ENCODE measurements at regions not wholly inside any gene's neighbourhood (a gene's known extent, or its start where the extent isn't known, plus 50 kb on each side); places are given as distances from the start of the nearest gene placed in this dataset.
"Not testable (repeated sequence)": the region's sequence is repeated elsewhere in the genome, so short reads cannot be mapped to it uniquely, and the experiment has no call there.

DNA sequence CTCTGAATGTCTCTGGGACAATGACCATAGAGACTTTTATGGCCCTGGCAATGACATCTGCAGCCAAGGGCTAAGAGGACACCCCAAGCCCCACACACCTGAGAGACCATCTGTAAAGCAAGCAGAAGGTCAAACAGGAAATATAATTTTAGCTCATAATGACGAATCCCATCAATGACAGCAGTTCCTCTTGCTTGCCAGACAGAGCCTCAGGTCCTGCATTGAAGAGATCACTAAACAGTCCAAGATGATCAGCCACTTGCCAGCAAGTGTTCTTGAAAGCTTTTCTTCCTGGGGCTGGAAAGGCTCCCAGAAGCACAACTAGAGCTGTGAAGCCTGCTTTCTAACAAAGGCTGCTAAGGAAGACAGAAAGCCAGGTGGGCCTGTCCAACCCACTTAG, 993.7 kb upstream of the AUTS2 start:
- in situ Hi-C loops (cut with MboI; ENCODE audit: low pct_unique_long_range_greater_than_20kb, low sequenced_read_pairs): no loop called here
- DNase-seq: no peak

DNA sequence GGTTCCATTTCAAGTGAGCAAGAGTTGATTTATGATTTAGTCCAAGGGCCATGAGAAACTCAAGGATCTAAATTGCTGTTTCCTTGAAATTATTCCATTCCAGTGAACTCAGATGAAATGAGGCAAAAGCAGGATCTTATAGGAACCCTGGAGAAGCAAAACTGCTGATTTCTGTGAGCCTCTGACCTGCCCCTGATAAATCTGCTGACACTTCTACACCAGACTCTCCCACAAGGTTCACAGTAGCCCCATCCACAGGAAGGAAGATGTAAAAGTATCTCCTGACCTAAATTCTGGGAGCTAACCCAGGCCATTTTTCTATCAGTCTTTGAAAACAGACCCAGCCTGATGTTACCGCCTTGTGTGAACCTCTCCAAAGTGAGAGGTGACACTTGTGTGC, 987.6 kb upstream of the AUTS2 start:
- in situ Hi-C loops (cut with MboI; ENCODE audit: low pct_unique_long_range_greater_than_20kb, low sequenced_read_pairs): no loop called here

DNA sequence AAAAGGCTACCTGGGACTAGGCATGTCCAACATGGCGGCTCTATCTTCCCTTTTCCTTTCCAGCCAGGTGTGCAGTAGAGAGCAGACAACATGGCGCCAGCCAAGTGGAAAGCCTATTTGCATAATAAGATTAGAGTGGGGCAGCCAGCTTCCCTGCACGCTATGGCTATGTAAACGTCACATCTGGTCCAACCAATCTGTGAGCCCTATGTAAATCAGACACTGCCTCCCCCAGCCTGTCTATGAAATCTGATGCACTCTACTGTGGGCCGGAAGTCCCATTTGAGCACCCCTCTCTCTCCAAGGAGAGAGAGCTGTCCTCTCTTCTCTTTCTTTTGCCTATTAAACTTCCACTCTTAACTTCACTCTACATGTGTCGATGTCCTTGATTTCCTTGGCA, 984.9 kb upstream of the AUTS2 start:
- DNase-seq: no peak
- in situ Hi-C loops (cut with MboI; ENCODE audit: low pct_unique_long_range_greater_than_20kb, low sequenced_read_pairs): no loop called here

More for the DNA sequence above, 987.6 kb upstream of the AUTS2 start:
- no peak for DNase-seq

DNA sequence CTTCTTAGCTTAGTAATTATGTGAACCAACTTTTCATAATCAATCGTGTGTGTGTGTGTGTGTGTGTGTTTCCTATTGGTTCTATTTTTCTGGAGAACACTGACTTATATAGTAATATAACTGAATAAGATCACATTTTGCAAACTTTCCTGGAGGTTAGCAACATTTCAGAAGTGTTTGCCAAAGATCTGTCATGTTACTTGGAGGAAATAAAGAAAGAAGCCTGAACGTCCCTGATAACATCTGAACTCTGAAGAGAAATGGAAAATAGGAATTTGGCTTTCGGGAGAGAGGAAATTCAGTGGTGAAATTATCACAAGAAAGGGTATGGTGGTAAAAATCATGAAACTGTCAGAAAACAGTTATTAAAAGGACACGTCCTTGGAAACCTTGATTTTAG, 984.4 kb upstream of the AUTS2 start:
- in situ Hi-C loops (cut with MboI; ENCODE audit: low pct_unique_long_range_greater_than_20kb, low sequenced_read_pairs): no loop called here
- no peak for DNase-seq

DNA sequence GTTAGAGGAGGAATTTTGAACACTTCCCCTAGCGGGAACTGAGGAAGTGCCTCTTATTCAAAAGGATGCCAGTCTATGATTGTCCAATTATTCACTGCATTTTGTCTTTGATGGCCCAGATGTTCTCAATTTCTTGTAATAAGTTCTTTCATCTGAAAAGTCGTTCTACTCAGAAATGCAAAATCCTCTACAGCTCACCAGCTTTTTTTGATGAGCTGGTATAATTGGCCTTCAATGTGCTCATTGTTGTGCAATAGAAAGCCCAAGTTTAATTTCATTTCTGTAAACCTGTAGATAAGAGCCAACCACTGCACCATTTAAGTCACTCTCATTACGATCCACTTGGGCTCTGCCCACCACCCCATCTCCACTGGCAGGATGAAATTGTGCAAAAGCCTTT, 978.7 kb upstream of the AUTS2 start:
- in situ Hi-C loops (cut with MboI; ENCODE audit: low pct_unique_long_range_greater_than_20kb, low sequenced_read_pairs): no loop called here
- no peak for DNase-seq

DNA sequence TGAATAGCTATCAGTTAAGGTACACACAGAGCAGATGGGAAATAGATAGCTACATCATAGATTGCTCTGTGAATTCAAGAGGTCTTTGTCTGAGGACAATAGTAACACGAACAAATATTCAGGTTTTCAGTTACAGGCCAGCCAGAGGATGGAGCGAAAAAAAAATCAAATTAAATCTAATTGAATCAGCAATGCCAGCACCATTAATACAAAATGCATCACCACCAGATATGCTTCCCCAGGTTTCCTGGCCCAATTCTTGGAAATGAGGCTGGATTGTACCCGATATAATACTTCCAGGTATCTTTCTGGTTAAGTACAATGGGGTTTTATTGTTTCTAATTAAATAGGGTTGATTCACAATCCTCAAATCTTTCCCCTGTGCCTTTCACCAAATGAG, 975.8 kb upstream of the AUTS2 start:
- in situ Hi-C loops (cut with MboI; ENCODE audit: low pct_unique_long_range_greater_than_20kb, low sequenced_read_pairs): no loop called here
- no peak for DNase-seq

DNA sequence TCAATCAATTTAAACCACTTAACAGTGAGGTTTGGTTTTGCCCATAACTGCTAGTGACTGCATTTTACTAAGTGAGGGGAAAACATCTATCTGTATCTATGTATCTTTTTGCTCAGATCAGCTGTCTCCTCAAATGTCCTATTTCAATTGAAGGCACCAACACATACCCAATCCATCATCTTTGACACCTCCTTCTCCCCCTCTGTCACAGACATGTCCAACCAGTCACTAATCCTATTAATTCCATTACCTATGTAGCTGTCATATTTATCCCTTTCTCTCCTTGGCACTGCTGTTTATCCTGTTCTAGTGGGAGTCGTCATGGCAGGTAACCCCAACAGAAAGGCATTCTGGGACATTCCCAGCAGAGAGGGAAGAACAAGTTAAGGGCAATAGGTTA, 975.2 kb upstream of the AUTS2 start:
- DNase-seq: no peak
- in situ Hi-C loops (cut with MboI; ENCODE audit: low pct_unique_long_range_greater_than_20kb, low sequenced_read_pairs): no loop called here

DNA sequence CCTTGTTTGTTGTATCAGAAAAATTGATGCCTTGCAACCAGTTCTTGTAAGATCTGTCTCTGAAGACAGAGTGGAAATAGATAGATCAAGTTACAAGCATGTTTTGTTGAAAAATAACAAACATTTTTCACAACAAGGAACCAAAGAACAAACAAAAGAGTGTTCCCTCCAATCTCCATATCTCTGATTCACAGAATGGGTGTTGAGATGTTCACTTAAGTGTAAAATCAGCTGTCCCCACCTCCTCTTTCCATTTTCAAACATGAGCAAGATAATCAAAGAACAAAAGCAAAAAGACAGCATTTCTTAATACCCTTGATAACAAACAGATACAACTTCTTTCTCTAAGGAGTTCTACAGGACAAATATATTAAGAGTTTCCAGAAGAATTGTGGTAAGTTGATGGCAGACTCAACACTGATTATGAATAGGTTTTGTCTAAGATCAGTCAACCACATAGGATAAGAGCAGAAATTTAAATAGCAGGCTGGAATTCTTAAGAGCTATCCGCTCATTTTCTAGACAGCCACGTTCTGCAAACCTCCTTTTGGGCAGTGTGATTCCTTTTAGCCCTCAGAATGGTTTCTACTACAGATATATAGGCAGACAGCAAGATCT, 970.9 kb upstream of the AUTS2 start:
- in situ Hi-C loops (cut with MboI; ENCODE audit: low pct_unique_long_range_greater_than_20kb, low sequenced_read_pairs): no loop called here
- no peak for DNase-seq

DNA sequence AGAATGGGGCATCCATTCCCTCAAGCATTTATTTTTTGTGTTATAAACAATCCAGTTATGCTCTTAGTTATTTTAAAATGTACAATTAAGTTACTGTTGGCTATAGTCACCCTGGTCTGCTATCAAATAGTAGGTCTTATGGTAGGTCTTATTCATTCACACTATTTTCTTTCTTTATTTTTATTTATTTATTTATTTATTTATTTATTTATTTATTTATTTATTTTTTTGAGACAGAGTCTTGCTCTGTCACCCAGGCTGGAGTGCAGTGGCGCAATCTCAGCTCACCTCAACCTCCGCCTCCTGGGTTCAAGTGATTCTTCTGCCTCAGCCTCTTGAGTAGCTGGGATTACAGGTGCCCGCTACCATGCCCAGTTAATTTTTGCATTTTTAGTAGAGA, 967.4 kb upstream of the AUTS2 start:
- DNase-seq; in situ Hi-C loops (cut with MboI; ENCODE audit: low pct_unique_long_range_greater_than_20kb, low sequenced_read_pairs): not testable (repeated sequence)

DNA sequence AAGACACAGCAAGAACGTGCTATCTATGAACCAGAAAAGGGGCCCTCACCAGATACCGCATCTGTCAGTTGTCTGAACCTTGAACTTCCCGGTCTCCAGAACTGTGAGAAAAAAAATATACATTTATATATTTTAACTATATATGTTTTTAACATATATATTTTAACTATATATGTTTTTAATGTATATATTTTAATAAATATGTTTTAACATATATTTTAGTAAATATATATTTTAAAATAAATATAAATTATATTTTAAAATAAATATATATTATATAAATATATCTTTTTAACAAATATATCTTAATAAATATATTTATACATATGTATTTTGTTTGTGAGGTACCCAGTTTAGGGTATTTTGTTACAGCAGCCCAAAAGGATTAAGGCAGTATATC, 958.2 kb upstream of the AUTS2 start:
- in situ Hi-C loops (cut with MboI; ENCODE audit: low pct_unique_long_range_greater_than_20kb, low sequenced_read_pairs): no loop called here
- DNase-seq: no peak

DNA sequence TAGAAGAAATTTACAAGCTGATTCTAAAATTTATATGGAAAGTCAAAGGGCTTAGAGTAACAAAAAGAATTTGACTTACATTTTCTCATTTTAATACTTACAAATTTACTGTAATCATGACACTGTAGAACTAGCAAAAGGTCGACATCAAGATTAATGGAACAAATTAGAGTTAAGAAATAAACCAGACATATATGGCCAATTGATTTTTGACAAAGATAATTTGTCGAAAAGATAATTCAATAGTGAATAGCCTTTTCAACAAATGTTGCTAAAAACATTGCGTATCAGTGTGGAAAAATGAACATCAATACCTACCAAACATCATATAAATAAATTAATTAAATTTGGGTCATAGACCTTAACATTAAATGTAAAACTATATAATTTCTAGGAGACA, 955.5 kb upstream of the AUTS2 start:
- no peak for DNase-seq
- in situ Hi-C loops (cut with MboI; ENCODE audit: low pct_unique_long_range_greater_than_20kb, low sequenced_read_pairs): no loop called here

DNA sequence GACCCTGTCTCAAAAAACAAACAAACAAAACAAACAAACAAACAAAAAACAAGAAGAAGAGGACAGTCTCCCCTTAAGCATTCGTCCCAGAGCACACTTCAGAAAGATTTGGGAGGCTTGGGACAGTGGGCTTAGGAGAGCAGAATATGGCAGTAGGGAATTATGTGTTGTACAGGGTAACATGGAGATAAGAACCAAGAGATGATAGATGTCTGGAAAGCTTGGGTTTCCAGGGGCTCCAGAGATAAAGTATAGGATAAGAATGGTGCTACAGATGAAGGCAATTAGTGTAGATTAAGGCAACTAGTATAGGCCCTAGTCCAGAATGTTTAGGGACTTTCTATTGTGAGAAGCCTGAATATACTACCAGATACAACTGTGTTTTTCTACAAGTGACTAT, 934.9 kb upstream of the AUTS2 start:
- no peak for DNase-seq
- in situ Hi-C loops (cut with MboI; ENCODE audit: low pct_unique_long_range_greater_than_20kb, low sequenced_read_pairs): no loop called here

DNA sequence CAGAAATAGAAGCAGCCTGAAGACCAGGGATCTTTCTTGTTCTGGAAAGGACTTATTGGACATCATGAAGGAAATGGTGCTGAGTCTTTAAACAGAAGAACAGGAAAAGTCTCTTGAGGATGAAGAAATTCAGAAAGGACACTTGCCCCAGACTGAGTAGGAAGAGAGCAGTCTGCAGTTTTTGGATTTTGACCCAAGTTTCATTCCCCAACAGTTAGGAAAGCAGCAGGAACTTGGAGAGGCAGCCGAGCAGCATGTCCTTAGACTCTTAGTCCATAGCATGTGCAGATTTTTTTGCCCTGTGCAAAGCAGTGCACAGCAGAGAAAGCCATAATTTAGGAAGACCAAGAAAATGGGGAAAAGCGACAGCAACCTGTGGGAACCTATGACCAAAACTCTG, 927.2 kb upstream of the AUTS2 start:
- no peak for DNase-seq
- in situ Hi-C loops (cut with MboI; ENCODE audit: low pct_unique_long_range_greater_than_20kb, low sequenced_read_pairs): no loop called here

DNA sequence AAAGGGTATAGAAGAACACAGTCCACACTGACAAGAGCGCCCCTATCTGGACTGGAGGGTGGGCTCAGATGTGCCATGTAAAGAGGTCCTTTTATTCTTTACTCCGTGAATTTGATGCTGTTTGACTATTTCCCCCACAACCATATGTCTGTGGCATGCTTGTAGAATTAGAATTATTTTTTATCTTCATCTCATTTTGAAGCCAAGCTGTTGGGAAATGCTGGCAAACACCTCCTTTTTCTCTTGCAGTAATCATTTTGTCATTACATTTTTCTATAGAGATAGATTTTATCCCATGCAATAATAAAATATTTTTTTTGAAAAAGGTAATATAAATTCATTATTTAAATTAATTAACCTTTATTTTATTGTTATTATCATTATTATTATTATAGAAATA, 926.6 kb upstream of the AUTS2 start:
- no peak for DNase-seq
- in situ Hi-C loops (cut with MboI; ENCODE audit: low pct_unique_long_range_greater_than_20kb, low sequenced_read_pairs): no loop called here

DNA sequence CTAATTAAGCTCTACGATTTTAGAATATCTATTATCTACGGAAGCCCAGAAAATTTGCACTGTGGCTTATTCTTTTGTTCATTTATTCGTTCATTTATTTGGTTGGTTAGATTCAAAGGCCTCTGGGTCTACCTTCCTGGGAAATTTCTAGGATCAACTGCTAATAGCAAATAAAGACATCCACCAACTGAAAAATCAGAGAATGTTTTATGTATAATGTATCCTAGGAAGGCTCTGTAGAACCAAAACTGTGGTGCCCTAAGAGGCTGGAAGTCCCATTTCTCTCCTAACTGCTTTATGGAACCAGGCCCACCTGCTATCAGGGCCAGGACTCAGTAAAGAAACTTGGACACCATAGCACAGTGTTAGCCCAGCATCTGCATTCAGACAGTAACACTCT, 923.4 kb upstream of the AUTS2 start:
- in situ Hi-C loops (cut with MboI; ENCODE audit: low pct_unique_long_range_greater_than_20kb, low sequenced_read_pairs): no loop called here
- DNase-seq: no peak

DNA sequence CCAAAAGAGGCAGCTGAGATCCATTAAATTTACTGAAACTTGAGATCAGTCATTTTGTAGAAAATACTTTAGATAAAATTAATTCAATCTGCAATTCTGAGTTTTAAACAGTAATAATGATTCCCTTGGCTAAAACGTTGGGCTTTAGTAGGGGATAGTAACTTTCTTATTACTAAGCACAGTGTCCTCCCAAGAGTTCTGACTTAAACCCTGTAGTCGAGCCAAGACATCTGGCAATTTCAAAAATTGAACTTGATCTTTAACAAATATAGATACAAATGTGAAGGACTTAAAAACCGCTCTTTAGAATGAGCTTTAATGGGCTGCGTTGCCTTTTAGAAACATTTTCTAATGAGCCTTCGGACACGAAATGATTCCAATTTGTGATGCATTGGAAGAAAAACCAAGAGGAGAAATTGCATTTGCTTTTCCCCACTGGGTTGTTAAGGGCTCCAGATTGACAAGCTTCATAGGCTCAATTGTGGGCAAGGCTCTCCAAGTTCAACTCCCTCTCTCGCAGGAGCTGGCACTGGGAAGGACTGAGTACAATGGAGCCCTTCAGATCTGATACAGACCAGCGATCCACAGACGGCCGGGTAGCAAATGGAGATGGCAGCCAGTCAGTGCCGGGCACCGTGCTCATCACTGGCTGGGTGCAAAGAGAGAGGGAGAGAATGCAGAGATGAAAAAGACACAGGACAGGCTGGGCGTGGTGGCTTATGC, 921.3 kb upstream of the AUTS2 start:
- in situ Hi-C loops (cut with MboI; ENCODE audit: low pct_unique_long_range_greater_than_20kb, low sequenced_read_pairs): no loop called here
- no peak for DNase-seq

DNA sequence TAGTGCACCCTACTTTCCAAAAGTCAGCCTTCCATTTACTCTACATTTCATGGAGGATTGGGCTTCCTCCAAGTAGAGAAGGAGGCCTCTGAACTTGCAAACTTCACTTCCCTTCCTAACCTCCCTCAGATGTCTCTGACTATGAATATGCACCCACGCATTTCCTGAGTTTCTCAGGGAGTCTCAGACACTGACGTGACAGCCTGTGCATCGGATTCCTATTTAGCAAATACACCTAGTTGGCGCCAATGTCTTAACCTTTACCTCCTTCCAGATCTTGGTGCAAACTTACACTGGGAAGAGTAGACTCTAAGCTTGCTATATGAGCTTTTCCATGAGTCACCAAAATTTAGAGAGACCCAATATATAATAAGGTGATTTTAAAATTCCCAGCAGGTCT, 920.1 kb upstream of the AUTS2 start:
- in situ Hi-C loops (cut with MboI; ENCODE audit: low pct_unique_long_range_greater_than_20kb, low sequenced_read_pairs): no loop called here
- no peak for DNase-seq

DNA sequence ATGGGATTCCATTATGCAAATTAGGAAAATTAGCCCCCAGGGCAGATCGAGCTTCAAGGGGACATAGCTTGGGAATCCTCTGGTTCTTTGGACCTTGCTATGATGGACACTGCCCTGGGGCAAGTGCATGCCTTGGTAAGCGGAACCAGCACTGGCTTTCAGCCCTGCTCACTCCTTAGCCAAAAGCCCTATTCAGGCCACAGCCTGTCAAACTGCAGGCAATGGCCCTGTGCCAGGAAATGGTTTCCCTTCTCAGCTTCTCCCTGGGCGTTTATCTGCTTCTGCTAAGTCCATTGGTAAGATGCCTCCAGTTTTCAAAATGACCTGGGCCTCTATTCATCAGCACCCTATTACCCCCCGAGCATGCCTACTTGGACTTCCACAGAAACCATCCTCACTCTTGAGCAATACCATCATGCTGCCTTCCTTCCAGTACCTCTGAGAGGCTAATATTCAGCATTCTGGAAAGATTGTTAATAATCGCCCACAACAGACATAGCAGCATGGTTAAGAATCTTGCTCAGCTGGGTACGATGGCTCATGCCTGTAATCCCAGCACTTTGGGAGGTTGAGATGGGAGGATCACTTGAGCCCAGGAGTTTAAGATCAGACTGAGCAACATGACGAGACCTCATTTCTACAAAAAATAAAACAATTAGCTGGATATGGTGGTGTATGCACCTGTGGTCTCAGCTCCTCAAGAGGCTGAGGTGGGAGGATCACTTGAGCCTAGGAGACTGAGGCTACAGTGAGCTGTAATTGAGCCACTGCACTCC, 918.6 kb upstream of the AUTS2 start:
- DNase-seq: no peak
- in situ Hi-C loops (cut with MboI; ENCODE audit: low pct_unique_long_range_greater_than_20kb, low sequenced_read_pairs): no loop called here

DNA sequence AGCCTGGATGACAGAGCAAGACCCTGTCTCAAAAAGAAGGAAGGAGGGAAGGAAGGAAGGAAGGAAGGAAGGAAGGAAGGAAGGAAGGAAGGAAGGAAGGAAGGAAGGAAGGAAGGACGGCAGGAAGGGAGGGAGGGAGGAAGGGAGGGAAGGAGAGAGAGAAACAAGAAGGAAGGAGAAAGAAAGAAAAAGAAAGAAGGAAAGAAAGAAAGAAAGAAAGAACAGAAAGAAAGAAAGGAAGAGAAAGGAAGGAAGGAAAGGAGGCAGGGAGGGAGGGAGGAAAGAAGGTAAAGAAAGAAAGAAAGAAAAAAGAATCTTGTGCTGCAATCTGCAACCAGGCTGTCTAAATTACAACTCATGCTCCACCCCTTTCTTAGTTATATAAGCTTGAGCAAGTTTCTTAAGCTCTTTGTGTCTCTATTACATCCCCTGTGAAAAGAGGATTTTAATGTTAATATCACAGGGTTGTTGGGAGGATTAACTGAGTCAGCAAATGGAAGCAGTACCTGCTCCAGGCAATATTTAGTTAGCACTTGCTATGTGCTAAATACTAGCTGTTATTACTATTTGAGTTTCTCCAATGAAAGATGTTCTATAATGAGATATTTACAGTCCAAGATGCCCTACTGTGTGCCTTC, 917.9 kb upstream of the AUTS2 start:
- DNase-seq: no peak
- in situ Hi-C loops (cut with MboI; ENCODE audit: low pct_unique_long_range_greater_than_20kb, low sequenced_read_pairs): no loop called here

DNA sequence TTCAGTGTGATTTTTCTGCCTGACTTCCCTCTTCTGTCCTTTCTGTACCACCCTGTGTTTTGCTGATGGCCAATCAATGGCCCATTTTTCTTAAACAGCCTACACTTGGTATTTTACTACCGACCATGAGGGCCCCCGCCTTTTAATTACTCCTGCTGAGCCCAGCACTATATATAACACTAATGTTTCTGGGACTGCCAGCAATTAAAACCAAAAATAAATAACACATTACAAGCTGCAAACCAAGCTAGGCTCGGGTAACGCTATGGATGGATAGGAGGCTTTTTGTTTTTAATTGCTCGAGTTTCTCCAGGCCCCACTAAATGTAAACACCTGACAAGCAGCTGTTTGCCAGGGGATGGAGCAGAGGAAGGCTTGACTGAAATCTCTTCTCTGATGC, 915.4 kb upstream of the AUTS2 start:
- in situ Hi-C loops (cut with MboI; ENCODE audit: low pct_unique_long_range_greater_than_20kb, low sequenced_read_pairs): no loop called here
- no peak for DNase-seq

All from KBM-7 (cell line).